ENCODE measurements at regions not wholly inside any gene's neighbourhood (a gene's known extent, or its start where the extent isn't known, plus 50 kb on each side); places are given as distances from the start of the nearest gene placed in this dataset.

GRCh38 chr14:81784084-81784483 lies 250.4 kb upstream of the SEL1L start:
- POLR2A ChIA-PET = no interaction called here
- no peak overlapping the region for H3K27ac ChIP-seq (ENCODE audit: low read length)
- in situ Hi-C loops (cut with HindIII; ENCODE audit: low pct_unique_long_range_greater_than_20kb, low sequenced_read_pairs) = no loop called here
- no peaks in the 10 kb centered on the region for H3K27me3 ChIP-seq (ENCODE audit: control insufficient read depth, insufficient read depth, low read length)
- ATAC-seq = no peak
- no peak overlapping the region for H3K4me3 ChIP-seq (ENCODE audit: low read depth in 2 of 2, low read length in 2 of 2)
- no peaks in the 10 kb centered on the region for H3K9me3 ChIP-seq (ENCODE audit: control insufficient read depth, insufficient read depth, low read depth, low read length)
- no peak for DNase-seq (ENCODE audit: low read depth, low spot score)
- CTCF ChIA-PET = no interaction called here
- BruUV-seq (replicated peaks) = no TSS peak
- no peaks in the 10 kb centered on the region for H3K4me1 ChIP-seq (ENCODE audit: control insufficient read depth, insufficient read depth, low read length)
- TF ChIP-seq TCF7L2 (IDR thresholded peaks at IDR 0.05; ENCODE audit: low read depth, low read length) (no peak), POLR2AphosphoS5 (IDR thresholded peaks at IDR 0.05; ENCODE audit: low read depth, low read length) (no peak), SIN3A (IDR thresholded peaks at IDR 0.05; ENCODE audit: borderline replicate concordance, insufficient read depth, low read depth, low read length) (no peak), REST (IDR thresholded peaks at IDR 0.05; ENCODE audit: insufficient read depth in 1 of 2, low read depth in 2 of 2, low read length in 1 of 2) (no peak), CTCF (IDR thresholded peaks at IDR 0.05) (no peak)
- intact Hi-C loops (cut with micrococcal nuclease; ENCODE audit: unreplicated experiment) = no loop called here
- no peaks in the 10 kb centered on the region for H3K36me3 ChIP-seq (ENCODE audit: control insufficient read depth, insufficient read depth, low read length)

- H3K27ac ChIP-seq (ENCODE audit: low read length) = no peak overlapping the region
- DNase-seq (ENCODE audit: low read depth, low spot score) = no peak
- no peaks in the 10 kb centered on the region for H3K4me1 ChIP-seq (ENCODE audit: control insufficient read depth, insufficient read depth, low read length)
- H3K36me3 ChIP-seq (ENCODE audit: control insufficient read depth, insufficient read depth, low read length) = no peaks in the 10 kb centered on the region
- H3K4me3 ChIP-seq (ENCODE audit: low read depth in 2 of 2, low read length in 2 of 2) = no peak overlapping the region
- TF ChIP-seq SIN3A (IDR thresholded peaks at IDR 0.05; ENCODE audit: borderline replicate concordance, insufficient read depth, low read depth, low read length) (no peak), TCF7L2 (IDR thresholded peaks at IDR 0.05; ENCODE audit: low read depth, low read length) (no peak), CTCF (IDR thresholded peaks at IDR 0.05) (no peak), REST (IDR thresholded peaks at IDR 0.05; ENCODE audit: insufficient read depth in 1 of 2, low read depth in 2 of 2, low read length in 1 of 2) (no peak), POLR2AphosphoS5 (IDR thresholded peaks at IDR 0.05; ENCODE audit: low read depth, low read length) (no peak)
- ATAC-seq = no peak
- no peaks in the 10 kb centered on the region for H3K9me3 ChIP-seq (ENCODE audit: control insufficient read depth, insufficient read depth, low read depth, low read length)
- in situ Hi-C loops (cut with HindIII; ENCODE audit: low pct_unique_long_range_greater_than_20kb, low sequenced_read_pairs) (no loop called here), intact Hi-C loops (cut with micrococcal nuclease; ENCODE audit: unreplicated experiment) (no loop called here)
- H3K27me3 ChIP-seq (ENCODE audit: control insufficient read depth, insufficient read depth, low read length) = no peaks in the 10 kb centered on the region
- no TSS peak for BruUV-seq (replicated peaks)
- ChIA-PET POLR2A (no interaction called here), CTCF (no interaction called here)
These were observed 263.7 kb upstream of the SEL1L start for GRCh38 chr14:81797315-81797714.
